ENCODE measurements at regions not wholly inside any gene's neighbourhood (a gene's known extent, or its start where the extent isn't known, plus 50 kb on each side); places are given as distances from the start of the nearest gene placed in this dataset.
"Not testable (repeated sequence)": the region's sequence is repeated elsewhere in the genome, so short reads cannot be mapped to it uniquely, and the experiment has no call there.

DNA sequence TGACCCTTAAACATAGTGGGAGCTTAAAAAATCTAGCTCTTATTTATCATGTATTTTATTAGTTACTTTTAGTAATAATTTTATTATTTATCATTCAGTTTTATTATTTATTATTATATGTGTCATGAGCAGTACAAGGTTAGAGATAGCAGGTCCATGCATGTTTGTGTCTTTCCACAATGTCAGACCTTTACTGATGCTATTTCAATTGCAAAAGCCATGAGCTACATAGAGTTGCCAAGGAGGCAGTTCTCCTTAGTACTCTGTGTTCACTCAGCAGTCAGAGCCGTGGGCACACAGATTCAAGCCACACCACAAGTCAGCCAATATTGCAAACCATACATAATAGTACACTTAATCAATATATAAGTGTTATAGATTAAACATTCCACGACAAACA lies 157.9 kb upstream of the NTRK2 start:
- DNase-seq (ENCODE audit: low spot score) = no peak

DNA sequence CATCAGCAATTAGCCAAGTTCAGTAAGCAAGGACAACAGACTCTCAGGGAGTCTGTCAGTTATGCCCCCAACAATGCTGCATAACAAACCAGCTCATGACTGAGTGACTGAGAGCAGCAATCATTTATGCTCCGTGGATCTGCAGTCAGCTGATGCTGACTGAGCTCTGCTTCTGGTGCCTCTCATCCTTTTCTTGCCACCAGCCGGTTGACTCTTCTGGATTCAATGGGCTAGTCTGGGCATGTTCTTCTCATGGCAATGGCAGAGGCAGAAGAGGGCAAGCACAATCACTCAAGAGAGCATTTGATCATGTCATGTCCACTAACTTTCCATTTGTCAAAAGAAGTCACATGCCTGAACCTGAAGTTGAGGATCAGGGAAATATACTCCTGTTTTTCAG lies 157.0 kb upstream of the NTRK2 start:
- no peak for DNase-seq (ENCODE audit: low spot score)

DNA sequence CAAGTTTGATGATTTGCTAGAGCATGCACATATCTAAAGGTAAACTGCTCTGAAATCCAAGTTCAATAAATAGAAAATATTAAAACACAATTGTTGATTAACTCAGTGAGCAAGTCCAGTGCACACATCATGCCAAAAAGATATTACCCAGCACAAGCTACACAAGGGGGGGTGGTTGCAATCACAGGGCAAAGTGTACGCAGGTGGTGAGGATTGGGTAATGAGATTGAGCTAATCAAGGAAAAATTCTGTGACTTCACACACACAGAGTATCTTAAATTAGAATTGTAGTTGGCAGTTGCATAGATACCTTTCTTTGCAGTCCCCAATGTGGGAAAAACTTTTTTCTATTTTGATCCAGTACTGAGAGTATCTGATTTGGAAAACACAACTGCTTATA lies 156.1 kb upstream of the NTRK2 start:
- no peak for DNase-seq (ENCODE audit: low spot score)

DNA sequence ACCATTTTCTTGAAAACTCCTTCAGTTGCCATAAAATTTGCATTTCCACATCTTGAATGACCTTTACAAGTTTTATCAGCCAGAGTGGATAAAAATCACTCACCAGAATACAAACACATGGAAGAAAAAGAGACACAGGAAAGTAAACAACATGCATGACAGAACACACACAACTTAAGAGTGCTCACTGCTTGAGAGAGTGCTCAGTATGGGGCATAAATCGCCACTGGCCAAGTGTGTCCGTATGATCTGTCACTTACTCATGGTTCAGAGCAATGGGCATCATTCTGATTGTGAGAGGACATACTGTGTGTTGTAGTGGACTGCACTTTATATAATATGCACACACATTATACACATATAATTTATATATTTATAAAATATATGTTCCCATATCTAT lies 155.6 kb upstream of the NTRK2 start:
- DNase-seq (ENCODE audit: low spot score) = no peak

DNA sequence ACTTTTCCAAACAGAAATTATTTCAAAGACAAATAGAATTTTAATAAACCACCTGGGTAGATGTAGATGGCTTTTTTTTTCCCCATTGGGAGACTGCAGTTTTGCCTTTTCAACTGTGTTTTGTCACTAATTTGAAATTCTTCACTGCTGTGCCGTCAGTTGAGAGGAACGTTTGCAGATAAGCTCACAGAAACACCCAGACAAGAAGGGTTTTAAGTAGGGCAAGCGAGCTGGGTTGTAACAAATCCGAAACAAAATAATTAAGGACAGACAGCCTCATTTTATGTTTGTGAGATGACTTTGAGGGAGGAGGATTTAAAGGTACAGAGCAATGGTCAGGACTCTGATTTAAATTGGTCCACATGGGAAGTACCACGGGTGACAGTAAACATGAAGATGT lies 155.1 kb upstream of the NTRK2 start:
- no peak for DNase-seq (ENCODE audit: low spot score)

GRCh38 chr9:84517026-84517425 lies 152.5 kb upstream of the NTRK2 start:
- no peak for DNase-seq (ENCODE audit: low spot score)

GRCh38 chr9:84519413-84519812 lies 150.1 kb upstream of the NTRK2 start:
- no peak for DNase-seq (ENCODE audit: low spot score)

- DNase-seq (ENCODE audit: low spot score) = no peak
Observed at GRCh38 chr9:84521208-84521607, 148.3 kb upstream of the NTRK2 start.

DNA sequence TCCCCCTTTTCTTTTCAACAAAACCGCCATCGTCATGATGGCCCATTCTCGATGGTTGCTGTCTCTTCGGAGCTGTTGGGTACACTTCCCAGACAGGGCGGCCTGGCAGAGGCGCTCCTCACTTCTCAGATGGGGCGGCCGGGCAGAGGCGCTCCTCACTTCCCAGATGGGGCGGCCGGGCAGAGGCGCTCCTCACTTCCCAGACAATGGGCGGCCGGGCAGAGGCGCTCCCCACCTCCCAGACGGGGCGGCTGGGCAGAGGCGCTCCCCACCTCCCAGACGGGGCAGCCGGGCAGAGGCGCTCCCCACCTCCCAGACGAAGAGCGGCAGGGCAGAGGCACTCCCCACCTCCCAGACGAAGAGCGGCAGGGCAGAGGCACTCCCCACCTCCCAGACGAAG lies 143.3 kb upstream of the NTRK2 start:
- not testable (repeated sequence) for DNase-seq (ENCODE audit: low spot score)

DNA sequence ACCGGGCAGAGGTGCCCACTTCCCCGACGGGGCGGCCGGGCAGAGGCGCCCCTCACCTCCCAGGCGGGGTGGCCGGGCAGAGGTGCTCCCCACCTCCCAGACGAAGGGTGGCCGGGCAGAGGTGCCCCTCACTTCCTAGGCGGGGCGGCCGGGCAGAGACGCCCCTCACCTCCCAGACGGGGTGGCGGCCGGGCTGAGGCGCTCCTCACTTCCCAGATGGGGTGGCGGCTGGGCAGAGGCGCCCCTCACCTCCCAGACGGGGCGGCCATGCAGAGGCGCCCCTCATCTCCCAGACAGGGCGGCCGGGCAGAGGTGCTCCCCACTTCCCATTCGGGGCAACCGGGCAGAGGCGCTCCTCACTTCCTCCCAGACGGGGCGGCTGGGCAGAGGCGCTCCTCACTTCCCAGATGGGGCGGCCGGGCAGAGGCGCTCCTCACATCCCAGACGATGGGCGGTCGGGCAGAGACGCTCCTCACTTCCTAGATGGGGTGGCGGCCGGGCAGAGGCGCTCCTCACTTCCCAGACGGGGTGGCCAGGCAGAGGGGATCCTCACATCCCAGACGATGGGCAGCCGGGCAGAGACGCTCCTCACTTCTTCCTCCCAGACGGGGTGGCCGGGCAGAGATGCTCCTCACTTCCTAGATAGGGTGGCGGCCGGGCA lies 142.3 kb upstream of the NTRK2 start:
- not testable (repeated sequence) for DNase-seq (ENCODE audit: low spot score)

DNA sequence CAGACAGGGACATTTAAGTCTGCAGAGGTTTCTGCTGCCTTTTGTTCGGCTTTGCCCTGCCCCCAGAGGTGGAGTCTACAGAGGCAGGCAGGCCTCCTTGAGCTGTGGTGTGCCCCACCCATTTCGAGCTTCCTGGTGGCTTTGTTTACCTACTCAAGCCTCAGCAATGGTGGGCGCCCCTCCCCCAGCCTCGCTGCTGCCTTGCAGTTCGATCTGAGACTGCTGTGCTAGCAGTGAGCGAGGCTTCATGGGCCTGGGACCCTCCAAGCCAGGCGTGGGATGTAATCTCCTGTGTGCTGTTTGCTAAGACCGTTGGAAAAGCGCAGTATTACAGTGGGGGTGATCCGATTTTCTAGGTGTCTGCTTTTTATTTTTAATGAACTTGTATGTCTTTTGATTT lies 133.6 kb upstream of the NTRK2 start:
- DNase-seq (ENCODE audit: low spot score) = not testable (repeated sequence)

DNA sequence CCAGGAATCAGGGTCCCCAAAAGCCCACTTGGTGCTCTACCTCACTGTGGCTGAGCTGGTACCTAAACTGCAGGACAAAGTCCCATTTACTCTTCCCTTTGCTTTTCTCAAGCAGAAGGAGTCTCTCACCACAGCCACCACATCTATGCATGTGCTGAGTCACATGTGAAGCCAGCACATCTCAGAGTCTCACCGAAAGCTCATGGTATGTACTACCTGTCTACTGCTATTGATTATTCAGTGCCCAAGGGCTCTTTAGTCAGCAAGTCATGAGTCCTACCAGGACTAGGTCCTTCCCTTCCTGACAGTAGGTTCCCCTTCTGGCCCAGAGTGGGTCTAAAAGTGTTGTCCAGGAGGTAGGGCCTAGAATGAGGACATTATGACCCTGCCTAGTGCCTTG lies 130.7 kb upstream of the NTRK2 start:
- no peak for DNase-seq (ENCODE audit: low spot score)

DNA sequence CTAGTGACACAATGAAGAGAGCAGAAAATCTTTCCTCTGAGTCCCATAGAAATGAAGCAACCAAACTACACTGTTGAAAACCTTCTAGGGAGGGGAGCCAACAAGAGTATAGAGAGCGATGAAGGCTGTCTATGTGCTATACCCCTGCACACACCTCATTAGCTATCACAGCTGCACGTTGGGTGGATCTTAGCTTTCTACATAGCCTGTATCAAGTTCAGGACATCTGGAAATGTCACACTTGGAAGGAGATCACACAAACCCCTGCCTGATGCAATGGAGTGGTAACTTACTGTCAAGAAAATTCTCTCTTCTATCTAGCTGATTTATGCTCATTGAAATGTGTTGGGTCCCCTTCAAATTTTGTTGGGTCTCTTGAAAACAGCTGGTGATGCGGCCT lies 127.0 kb upstream of the NTRK2 start:
- DNase-seq (ENCODE audit: low spot score) = no peak

- DNase-seq (ENCODE audit: low spot score) = no peak
Observed at GRCh38 chr9:84554069-84554664, 115.4 kb upstream of the NTRK2 start.

DNA sequence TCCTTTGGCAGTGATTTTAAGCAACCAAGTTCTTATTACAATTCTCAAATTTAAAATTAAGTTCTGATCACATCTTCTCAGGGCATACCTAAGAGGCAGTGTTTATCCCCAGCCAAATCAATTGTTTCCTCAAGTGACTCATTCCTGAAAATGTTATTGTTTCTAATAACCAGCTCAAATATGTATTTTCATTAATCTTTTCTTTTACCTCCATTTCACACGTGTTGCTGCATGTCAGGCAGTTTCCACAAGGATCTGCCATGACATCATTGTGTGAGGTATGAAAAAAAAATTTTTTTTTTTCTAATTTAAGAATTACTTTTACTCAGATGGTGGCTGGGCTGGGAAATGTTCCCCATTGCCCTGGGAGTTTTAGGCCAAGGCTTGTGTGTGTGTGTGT lies 113.0 kb upstream of the NTRK2 start:
- no peak for DNase-seq (ENCODE audit: low spot score)

DNA sequence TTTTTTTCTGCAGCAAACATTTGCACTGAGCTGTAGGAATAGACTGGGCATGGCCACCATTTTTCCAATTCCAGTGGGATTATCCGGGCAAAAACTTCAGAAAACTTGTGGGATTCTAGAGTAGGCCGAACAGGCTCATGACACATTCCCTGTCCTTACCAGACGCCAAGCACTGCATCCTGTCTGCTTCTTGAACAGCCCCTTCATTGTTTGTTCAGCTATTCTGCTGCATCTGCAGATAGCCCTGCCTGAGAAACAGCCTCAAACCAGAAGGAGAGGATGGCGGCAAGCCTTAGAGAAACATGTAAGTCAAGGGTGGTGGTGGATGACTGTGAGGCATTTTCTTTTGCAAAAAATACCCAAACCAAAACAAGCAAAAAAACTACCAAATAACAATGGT lies 111.8 kb upstream of the NTRK2 start:
- no peak for DNase-seq (ENCODE audit: low spot score)

DNA sequence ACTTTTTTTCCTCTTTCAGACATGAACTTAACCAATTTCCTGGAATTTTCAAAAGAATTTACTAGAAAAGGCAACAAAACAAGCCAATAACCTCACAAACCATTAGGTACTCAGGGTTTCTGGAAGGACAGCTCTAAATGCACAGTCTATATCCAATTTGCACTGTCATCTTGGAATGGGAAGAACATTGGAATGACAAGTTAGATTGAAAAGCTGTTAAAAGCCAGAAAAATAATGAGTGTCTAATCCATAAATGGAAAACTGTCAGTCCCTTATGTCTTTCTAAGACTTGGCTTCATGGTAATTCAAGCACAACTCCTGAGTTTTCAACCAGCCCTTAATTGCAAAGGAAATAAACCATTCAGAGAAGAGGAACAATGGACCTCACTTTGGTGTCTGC lies 105.8 kb upstream of the NTRK2 start:
- DNase-seq (ENCODE audit: low spot score) = no peak

DNA sequence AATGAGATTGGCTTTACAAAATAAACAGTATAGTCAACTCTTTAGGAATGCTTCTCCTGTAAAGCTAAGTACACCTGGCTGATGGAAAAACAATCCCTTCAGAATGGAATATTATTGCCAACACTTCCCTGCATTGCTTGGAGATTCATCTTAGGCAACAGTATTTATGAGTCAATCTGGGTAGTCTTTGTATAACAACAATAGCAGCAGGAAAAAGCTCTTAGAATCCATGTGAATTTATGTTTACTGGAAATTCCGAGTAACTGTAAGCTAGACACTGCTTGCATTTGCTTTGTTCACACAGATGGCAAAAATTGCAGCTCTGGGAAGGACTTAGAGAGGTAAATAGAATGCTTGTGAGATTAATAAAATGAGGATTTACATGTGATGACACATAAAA lies 101.7 kb upstream of the NTRK2 start:
- no peak for DNase-seq (ENCODE audit: low spot score)

DNA sequence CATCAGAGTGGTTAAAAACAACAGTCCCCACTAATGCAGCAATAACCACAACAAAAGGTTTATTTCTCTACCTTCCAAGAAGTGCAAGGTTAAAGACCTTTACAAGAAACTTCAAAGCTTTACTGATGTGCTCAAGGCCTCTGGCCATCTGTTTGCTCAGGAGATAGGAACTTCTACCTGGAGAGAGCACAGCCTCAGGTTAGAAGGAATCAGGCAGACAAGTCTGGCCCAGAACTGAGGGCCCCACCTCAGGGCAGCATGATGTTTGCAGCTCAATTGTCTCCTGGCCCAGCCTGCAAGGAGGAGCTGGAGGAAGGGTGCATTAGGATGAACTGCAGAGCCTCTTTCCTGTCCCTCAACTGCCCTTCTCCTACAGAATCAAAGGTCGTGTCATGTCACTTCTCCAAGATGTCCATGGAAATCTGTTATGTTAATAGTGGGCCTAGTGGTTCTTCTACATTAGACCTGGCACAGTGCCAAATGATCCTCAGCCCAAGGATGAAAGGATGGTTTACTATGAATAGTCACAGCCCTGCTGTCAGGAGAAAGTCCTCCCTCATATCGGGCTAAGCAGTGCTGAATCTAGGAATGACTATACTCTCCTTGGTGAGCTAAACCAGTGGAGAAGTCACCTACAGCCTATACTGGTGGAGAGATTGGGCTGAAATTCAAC lies 98.9 kb upstream of the NTRK2 start:
- no peak for DNase-seq (ENCODE audit: low spot score)

DNA sequence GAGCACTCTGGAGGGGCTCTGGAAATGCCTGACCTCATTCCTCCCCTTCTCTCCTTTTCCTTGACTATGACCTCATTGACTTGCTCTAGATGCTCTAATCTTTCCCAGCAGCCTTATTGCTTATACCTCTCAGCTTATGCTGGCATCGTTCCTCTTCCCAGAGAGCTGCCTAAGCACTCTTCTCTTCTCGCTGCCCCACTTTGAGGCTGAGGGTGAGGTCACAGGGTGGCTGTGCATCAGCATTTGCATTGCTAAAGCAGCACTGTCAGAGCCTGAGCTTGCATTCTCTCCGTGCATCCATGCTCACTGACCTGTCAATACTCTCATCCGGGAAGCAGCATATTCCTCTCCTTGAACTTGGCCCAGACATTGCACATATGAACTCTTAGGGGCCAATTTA lies 96.4 kb upstream of the NTRK2 start:
- no peak for DNase-seq (ENCODE audit: low spot score)

DNA sequence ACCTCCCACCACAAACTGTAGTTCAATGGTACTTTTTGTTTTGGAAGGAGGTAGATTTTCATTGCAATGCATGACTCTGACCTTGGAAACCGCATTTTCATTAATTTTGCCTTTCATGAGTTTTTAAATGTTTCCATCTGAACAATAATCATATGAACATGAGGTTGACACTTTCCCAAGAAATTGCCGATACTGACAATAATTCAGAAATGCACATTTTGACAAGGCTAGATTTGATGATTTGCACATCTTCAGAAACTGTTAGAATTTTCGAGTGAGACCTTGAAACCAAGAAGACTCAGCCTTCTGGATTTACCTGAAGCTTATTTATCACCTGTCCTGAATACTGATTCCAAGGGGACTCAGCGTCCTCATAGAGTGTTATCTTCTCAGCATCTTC lies 93.8 kb upstream of the NTRK2 start:
- no peak for DNase-seq (ENCODE audit: low spot score)

- no peak for DNase-seq (ENCODE audit: low spot score)
Observed at GRCh38 chr9:84583866-84584265, 85.7 kb upstream of the NTRK2 start.

DNA sequence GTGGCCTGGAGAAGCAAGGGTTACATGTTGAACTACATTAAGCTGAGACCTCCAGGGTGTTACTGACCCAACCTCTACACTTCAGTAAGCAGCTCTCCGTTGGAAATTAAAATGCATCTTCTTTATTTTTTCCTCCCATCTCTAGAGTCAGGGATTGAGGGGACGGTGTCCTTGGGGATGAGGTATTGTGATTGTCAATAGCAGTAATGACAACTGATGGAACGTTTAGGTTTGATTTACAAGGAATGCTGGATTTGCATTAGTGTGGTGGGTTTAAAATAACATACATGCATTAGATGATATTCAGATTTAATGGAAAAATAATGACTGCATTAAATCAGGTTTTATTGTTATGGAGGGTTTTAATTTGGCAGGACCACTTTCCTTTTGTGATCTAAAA lies 82.9 kb upstream of the NTRK2 start:
- DNase-seq (ENCODE audit: low spot score) = no peak

- no peak for DNase-seq (ENCODE audit: low spot score)
Observed at GRCh38 chr9:84587153-84587552, 82.4 kb upstream of the NTRK2 start.

Data from HuH-7 (cell line).